Keratinocyte (primary cell): ENCODE measurements at regions not wholly inside any gene's neighbourhood (a gene's known extent, or its start where the extent isn't known, plus 50 kb on each side); places are given as distances from the start of the nearest gene placed in this dataset.

Experiments used
- DNase-seq: peaks from one replicate; pipeline ENCODE4 v3.0.0-alpha.2; 2011; ENCODE audit warnings: low read depth, missing footprints, low spot score
- FAIRE-seq: peaks from 2 replicates; lab custom pipeline; 2011; peaks lifted over from hg19 to GRCh38; lab: Jason Lieb, UNC
- H2AFZ ChIP-seq: 2 replicates; pipeline ENCODE4 v1.6.0; 2012; ENCODE audit warnings: low read length, control low read depth, inconsistent platforms; ENCODE audit not compliant: control insufficient read depth
- H3K27ac ChIP-seq: 2 replicates; pipeline ENCODE4 v1.5.1; 2011; ENCODE audit warnings: low read length; ENCODE audit not compliant: control insufficient read depth, insufficient read depth
- H3K27me3 ChIP-seq: 3 replicates; pipeline ENCODE4 v1.6.0; 2011; ENCODE audit warnings: low read length; ENCODE audit not compliant: control insufficient read depth, insufficient read depth; ENCODE audit errors: extremely low read depth
- H3K36me3 ChIP-seq, 2 experiments: 2 replicates in 1 of 2; 3 replicates in 1 of 2; pipeline ENCODE4 v1.5.1; 2011; ENCODE audit warnings: low read length in 2 of 2, mild to moderate bottlenecking in 1 of 2; ENCODE audit not compliant: control insufficient read depth in 2 of 2, insufficient read depth in 2 of 2; ENCODE audit errors: extremely low read depth in 1 of 2
- H3K4me1 ChIP-seq: 3 replicates; pipeline ENCODE4 v1.5.1; 2011; ENCODE audit warnings: low read length; ENCODE audit not compliant: control insufficient read depth, insufficient read depth; ENCODE audit errors: extremely low read depth
- H3K4me2 ChIP-seq: 3 replicates; pipeline ENCODE4 v1.6.0; 2011; ENCODE audit warnings: low read depth, low read length; ENCODE audit not compliant: control insufficient read depth, insufficient read depth; ENCODE audit errors: extremely low read depth
- H3K4me3 ChIP-seq, 3 experiments: fragments of 200-600 bp in 1 of 3; sonication (generic) in 1 of 3; 2 replicates in 2 of 3; 3 replicates in 1 of 3; pipeline ENCODE4 v1.5.1; 2011 to 2016; ENCODE audit warnings: low read length in 3 of 3, mild to moderate bottlenecking in 3 of 3, control low read depth in 2 of 3, inconsistent platforms in 1 of 3, low read depth in 1 of 3, mixed read lengths in 1 of 3, mixed run types in 1 of 3, moderate library complexity in 1 of 3; ENCODE audit not compliant: control insufficient read depth in 2 of 3, insufficient read depth in 2 of 3; ENCODE audit errors: extremely low read depth in 1 of 3
- H3K79me2 ChIP-seq: 2 replicates; pipeline ENCODE4 v1.6.0; 2012; ENCODE audit warnings: low read length; ENCODE audit not compliant: control insufficient read depth, insufficient read depth
- H3K9ac ChIP-seq: 3 replicates; pipeline ENCODE4 v1.6.0; 2011; ENCODE audit warnings: low read length; ENCODE audit not compliant: control insufficient read depth, insufficient read depth; ENCODE audit errors: extremely low read depth
- H3K9me1 ChIP-seq: 3 replicates; pipeline ENCODE4 v1.6.0; 2011; ENCODE audit warnings: low read length; ENCODE audit not compliant: control insufficient read depth, insufficient read depth; ENCODE audit errors: extremely low read depth
- H3K9me3 ChIP-seq: 2 replicates; pipeline ENCODE4 v1.5.1; 2012; ENCODE audit warnings: low read depth, low read length; ENCODE audit not compliant: control insufficient read depth
- H4K20me1 ChIP-seq: 3 replicates; pipeline ENCODE4 v1.6.0; 2011; ENCODE audit warnings: low read length; ENCODE audit not compliant: control insufficient read depth, insufficient read depth; ENCODE audit errors: extremely low read depth
- CTCF ChIP-seq, 3 experiments: IDR thresholded peaks in 1 of 3; conservative IDR thresholded peaks in 1 of 3; optimal IDR thresholded peaks in 1 of 3; 2 replicates in 2 of 3; 3 replicates in 1 of 3; pipeline versions ENCODE3 to v1.5.1; 2011; ENCODE audit warnings: low read length in 3 of 3, mild to moderate bottlenecking in 3 of 3, moderate library complexity in 2 of 3, control low read depth in 1 of 3, inconsistent platforms in 1 of 3; ENCODE audit not compliant: insufficient read depth in 2 of 3; ENCODE audit errors: extremely low read depth in 1 of 3
- EZH2 ChIP-seq: IDR thresholded peaks from one replicate; pipeline ENCODE4 v1.6.1; 2012; ENCODE audit warnings: inconsistent platforms, mild to moderate bottlenecking, low read length, moderate library complexity
- dilution Hi-C: fragments of 300-500 bp; cut with MboI; formaldehyde crosslinking; loops from one replicate; pipeline ENCODE4 v1.7.0; 2020; ENCODE audit warnings: low sequenced_read_pairs; ENCODE audit not compliant: extremely low pct_ligation_motif_present

- FAIRE-seq (no peak), DNase-seq (no peak)
- peaks cover 8% of the 10 kb centered on the region for H3K4me1 ChIP-seq
- H2AFZ ChIP-seq = no peak overlapping the region
- H3K27ac ChIP-seq = no peak overlapping the region
- TF ChIP-seq CTCF (optimal IDR thresholded peaks at IDR 0.05 in 1 of 3, IDR thresholded peaks at IDR 0.05 in 1 of 3, conservative IDR thresholded peaks at IDR 0.05 in 1 of 3; ENCODE audit: extremely low read depth in 1 of 3, insufficient read depth in 2 of 3, low read length in 3 of 3) = no peak
- no peak for TF ChIP-seq EZH2
- no peaks in the 10 kb centered on the region for H3K79me2 ChIP-seq
- H3K4me3 ChIP-seq = no peak overlapping the region
- H3K9ac ChIP-seq = no peak overlapping the region
- H3K36me3 ChIP-seq = no peaks in the 10 kb centered on the region
- H4K20me1 ChIP-seq = no peaks in the 10 kb centered on the region
- no peaks in the 10 kb centered on the region for H3K9me3 ChIP-seq
- H3K4me2 ChIP-seq = no peak overlapping the region
- peaks cover 75% of the 10 kb centered on the region for H3K27me3 ChIP-seq
- H3K9me1 ChIP-seq = no peaks in the 10 kb centered on the region
- dilution Hi-C loops = no loop called here
Measured at GRCh38 chr15:89395996-89396395, 61.4 kb upstream of the POLG start.

GRCh38 chr15:89395461-89395871 lies 60.8 kb upstream of the POLG start:
- H3K4me2 ChIP-seq = no peak overlapping the region
- no peak overlapping the region for H3K27ac ChIP-seq
- peaks cover 75% of the 10 kb centered on the region for H3K27me3 ChIP-seq
- H3K9me3 ChIP-seq = no peaks in the 10 kb centered on the region
- no peaks in the 10 kb centered on the region for H3K9me1 ChIP-seq
- TF ChIP-seq CTCF (optimal IDR thresholded peaks at IDR 0.05 in 1 of 3, IDR thresholded peaks at IDR 0.05 in 1 of 3, conservative IDR thresholded peaks at IDR 0.05 in 1 of 3; ENCODE audit: extremely low read depth in 1 of 3, insufficient read depth in 2 of 3, low read length in 3 of 3) (no peak), EZH2 (no peak)
- H4K20me1 ChIP-seq = no peaks in the 10 kb centered on the region
- no peak overlapping the region for H3K4me3 ChIP-seq
- no peak for DNase-seq
- no peak overlapping the region for H2AFZ ChIP-seq
- H3K9ac ChIP-seq = no peak overlapping the region
- no peaks in the 10 kb centered on the region for H3K36me3 ChIP-seq
- H3K79me2 ChIP-seq = no peaks in the 10 kb centered on the region
- H3K4me1 ChIP-seq = peaks cover 8% of the 10 kb centered on the region
- dilution Hi-C loops = no loop called here
- no peak for FAIRE-seq
